HG03108 (cell line): ENCODE measurements at regions not wholly inside any gene's neighbourhood (a gene's known extent, or its start where the extent isn't known, plus 50 kb on each side); places are given as distances from the start of the nearest gene placed in this dataset.

Experiments used
- ATAC-seq: cut with Tn5 transposase; IDR thresholded peaks from one replicate; pipeline ENCODE4 v1.9.1; 2021; ENCODE audit warnings: moderate library complexity; ENCODE audit not compliant: unreplicated experiment

DNA sequence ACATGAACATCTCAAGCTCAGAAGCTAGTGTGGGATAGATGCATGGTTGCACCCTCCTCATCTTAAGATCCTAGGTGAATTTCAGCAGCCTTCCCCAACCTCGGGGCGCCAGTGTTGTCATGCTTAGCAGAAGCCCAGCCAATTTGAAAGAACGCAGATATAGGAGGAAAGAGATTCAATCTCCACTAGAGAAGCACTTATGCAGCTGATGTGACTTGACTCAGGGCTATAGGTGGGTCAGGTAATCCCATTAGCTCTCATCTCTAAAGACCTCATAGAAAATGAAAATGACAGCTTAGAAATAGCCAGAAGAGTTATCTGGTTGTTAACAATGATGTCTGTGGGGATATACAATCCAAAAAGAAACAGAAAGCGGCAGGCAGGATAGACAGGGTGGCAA is 310.5 kb downstream of the GPAM start:
- ATAC-seq, result no peak

- ATAC-seq, result no peak
Observed at GRCh38 chr10:111873621-111874135, 309.9 kb downstream of the GPAM start.

DNA sequence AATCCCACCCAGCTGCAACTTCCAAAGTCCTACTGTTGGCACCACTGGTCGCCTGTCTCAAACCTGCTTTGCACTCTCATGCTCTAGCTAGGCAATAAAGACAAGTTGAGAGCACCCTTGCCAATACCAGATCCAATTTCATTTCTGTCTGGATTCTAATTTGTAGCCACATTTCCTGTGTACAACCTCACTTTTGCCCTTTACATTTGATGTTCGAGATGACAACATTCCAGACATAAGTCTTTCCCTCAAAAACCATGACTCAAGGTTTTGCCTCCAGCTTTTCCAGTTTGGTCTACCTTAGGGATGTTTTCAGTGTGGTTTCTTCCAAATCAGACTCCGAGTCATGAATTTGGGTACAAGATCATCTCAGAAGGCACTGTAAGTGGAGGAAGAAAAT is 309.0 kb downstream of the GPAM start:
- ATAC-seq, result no peak

GRCh38 chr10:111875725-111876124 is 307.8 kb downstream of the GPAM start:
- no peak for ATAC-seq

DNA sequence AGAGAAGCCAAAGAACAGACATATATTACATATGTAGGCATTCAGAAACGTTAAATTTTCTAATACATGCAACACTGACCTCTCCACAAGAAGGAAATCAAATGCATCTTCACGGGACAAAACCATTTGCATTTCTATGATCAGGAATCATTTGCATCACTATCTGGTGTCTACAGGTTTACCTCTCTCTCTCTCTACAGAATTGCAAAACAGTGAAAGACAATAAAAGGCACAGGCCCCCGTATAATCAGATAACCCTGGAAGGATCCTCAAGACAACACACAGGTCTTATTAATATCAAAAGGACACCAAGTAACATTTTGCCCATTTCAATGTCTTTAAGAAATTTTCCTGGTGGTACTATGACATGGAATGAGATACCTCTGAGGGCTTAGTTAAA is 306.3 kb downstream of the GPAM start:
- ATAC-seq, result no peak

GRCh38 chr10:111879969-111880368 is 303.6 kb downstream of the GPAM start:
- ATAC-seq, result no peak

DNA sequence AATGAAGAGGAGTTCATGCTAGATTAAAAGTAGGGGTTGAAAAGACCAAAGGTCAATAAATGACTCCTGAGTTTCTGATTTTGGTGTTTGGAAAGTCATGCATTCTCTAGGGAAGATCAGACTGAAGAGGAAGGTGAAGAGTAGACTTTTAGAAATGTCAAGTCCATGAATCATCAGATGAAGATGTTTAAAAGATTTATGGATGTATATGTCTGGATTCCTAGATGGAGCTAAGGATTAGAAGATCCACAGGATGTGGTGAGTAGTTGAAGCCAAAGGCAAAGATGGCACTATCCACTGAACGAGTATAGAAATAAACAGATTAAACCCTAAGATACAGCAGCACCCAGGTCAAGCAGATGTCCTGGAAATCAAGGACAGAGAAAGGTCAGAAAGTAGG is 298.5 kb downstream of the GPAM start:
- ATAC-seq, result no peak

GRCh38 chr10:111885919-111886318 is 297.6 kb downstream of the GPAM start:
- ATAC-seq, result no peak

- ATAC-seq, result no peak
Observed at GRCh38 chr10:111887266-111887665, 296.3 kb downstream of the GPAM start.

DNA sequence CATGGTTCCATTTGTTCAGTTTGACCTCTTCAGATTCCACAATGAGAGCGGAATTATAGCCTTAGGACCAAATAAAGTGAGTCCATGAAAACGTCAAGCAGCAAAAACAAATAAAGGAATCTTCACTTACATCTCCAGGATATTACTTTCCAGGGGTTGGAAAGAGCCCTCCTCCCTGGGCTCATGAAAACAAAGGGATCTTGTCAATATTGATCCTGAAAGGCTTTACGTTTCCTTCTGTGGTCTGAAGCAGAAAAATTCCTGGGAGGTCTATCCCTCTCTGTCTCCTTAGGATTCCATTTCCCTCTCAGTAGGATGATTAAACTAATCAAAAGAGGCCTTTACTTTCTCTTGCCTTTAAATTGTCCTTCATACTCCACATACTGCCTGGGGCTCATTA is 293.5 kb downstream of the GPAM start:
- no peak for ATAC-seq

DNA sequence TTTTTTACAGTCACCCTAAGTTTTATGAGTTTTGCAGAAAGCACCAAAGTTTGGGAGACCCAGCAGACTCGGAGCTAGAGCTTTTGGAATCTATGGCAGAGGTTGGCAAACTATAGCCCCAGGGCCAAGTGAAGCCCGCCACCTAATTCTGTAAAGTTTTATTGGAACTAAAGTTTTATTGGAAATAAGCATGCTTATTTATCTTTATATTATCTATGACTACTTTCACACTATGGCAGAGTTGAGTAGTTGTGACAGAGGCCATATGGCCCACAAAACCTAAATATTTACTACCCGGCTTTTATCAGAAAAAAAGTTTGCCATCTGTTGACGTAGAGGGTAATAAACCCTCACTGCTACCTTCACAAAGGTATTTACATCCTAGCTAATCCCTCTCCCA is 267.6 kb downstream of the GPAM start:
- ATAC-seq, result no peak

DNA sequence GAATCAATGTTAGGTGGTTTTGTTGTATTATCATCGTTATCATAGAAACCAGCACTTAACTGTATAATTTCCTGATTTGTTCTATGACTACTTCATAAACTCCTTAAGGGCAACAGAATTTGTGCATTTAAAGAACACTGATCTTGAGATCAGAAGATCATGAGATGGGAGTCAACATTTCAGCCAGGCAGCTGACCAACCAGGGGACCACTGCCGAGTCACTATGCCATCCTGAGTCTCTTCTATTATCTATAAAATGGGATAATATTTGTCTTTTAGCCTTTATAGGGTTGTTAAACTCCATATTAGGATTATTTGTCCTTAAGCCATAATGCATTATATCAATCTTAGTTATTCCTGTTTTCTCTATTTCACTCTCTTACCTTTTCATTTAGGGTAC is 261.7 kb downstream of the GPAM start:
- ATAC-seq, result no peak

GRCh38 chr10:111923032-111923431 is 260.5 kb downstream of the GPAM start:
- ATAC-seq, result no peak

GRCh38 chr10:111926286-111926685 is 257.3 kb downstream of the GPAM start:
- no peak for ATAC-seq

DNA sequence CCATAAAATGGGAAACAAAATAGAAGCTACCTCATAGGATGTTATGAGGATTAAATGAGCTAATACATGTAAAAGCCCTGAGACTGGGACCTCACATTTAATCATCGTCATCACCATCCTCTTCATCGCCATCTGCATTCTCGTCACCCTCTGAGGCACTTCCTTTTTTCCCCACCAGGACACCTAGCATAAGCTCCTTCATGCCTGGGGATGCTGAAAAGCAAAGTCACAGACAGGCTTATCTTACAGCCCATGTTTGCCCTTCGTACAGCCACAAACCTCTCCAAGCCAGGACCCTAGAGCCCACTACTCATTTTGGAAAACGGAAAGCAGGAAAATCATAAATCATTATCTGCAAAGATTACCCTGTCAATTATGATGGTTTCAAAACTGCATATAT is 249.6 kb downstream of the GPAM start:
- ATAC-seq, result no peak

DNA sequence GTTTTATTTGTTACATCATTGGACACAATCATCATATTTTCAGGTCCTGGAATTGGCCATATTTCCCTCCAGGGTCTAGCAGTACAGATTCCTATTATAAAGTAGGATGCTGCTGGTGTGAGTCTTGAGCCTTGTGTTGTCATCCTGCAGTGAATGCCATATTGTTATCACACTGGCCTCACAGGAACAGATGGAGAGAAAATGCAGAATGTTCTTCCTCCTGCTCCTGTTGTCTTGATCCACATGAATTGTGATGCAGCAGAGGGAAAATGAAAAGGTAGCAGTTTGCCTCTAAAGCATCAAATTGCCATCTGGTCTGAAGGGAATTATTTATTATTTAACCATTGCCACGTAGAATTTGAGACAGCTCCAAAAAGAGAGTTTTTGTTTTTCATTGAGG is 248.6 kb downstream of the GPAM start:
- no peak for ATAC-seq

- ATAC-seq, result no peak
Observed at GRCh38 chr10:111936143-111936542, 247.4 kb downstream of the GPAM start.

DNA sequence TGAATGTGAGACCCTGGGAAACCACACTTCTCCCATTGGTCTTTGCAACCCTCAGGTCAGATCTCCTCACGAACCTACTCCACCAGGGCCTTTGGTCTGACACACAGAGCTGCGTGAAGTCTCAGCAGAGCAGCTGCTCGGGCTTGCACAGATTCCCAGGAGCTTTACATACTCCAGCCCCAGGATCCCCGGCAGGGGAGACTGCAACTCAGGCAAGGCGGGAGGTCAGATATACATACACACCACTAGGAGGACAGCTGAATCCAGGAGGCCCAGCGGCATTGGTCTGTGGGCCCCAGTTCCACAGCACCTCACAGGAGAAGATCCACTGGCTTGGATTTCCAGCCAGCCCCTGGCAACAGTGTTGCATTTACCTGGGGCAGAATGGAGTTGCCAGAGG is 239.2 kb downstream of the GPAM start:
- no peak for ATAC-seq

DNA sequence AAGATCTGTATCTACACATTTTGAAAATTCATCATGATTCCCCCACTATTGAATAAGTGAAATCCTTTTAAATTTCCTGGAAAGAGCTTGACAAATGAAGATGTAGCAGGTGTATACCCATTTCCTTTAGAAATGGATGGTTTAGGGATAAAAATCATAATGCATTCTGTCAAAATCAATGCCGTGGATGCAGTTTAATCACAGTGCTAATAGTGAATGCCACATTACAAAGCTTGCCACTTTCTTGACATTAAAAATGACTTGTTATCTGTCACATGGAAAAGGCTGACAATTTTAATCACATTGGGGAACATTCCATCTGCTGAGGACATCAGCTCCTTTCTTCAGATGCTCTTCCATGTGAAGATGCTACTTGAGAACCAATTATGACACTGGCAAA is 229.6 kb downstream of the GPAM start:
- ATAC-seq, result no peak

DNA sequence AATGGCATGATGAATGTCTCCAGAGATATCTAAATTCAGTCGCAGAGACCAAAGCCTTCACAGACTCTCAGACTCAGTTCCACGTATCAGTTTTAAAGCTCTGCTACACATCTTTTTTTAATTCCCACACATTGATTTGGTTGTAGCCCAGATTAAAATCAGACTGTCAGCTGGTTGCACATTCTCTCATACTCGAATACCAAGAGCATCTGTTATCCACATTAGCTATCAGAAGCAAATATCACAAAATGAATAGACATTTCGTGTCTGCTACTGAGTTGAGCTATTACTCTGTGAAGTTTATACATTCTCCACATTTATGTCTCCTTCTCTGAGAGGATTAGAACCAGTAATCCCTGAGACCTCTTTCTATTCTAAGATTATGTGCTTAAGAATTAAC is 229.2 kb downstream of the GPAM start:
- no peak for ATAC-seq

DNA sequence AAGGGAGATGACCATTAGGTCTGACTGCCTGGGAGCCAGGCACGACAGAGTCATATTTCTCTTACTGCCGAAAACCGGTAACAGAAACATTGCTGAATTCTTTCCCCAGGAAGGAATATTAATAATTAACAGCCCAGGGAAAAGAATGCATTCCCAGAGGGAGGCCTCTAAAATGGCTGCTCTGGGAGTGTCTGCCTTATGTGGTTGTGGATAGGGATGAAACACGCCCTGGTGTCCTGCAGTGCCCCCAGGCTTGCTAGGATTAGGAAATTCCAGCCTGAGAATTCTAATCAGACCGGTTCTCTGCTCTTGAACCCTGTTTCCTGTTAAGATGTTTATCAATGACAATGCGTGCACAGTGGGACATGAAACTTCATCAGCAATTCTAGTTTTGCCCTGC is 226.7 kb downstream of the GPAM start:
- no peak for ATAC-seq

DNA sequence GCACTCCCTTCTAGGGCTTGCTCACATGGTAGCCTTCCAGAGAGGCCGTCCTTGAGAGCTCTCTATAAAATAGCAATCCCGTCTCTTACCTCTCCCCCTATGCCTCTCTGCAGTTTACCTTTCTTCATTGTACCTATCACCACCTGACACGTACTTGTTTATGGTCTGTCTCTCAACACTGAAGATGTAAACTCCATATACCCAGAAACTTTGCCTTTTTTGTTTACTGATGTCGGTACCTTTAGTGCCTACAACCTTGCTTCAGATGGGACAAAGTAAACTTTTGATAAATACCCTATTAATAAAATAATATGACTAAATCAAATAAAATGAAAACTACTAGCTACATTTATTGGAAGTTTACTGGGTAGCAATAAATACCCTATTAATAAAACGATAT is 220.6 kb downstream of the GPAM start:
- ATAC-seq, result no peak

- no peak for ATAC-seq
Observed at GRCh38 chr10:111967116-111967515, 216.4 kb downstream of the GPAM start.

DNA sequence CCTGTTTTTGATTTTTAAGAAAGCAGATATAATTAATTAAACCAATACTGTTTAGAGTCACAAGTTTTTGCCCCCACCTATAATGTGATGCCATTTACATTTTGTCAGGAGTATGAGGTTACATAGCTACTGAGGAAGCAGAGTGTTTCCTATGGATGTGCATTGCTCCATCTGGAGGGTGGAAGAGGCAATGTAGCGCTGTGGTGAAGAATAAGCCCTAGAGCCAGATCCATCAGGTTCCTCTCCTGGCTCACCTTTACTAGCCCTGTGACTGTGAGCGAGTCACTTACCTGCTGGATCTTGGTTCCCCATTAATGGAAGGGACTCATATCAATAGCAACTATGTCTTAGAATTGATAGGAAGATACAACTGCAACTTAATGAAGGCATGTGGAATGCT is 216.0 kb downstream of the GPAM start:
- ATAC-seq, result no peak
